Panc1 (cell line): ENCODE measurements at regions not wholly inside any gene's neighbourhood (a gene's known extent, or its start where the extent isn't known, plus 50 kb on each side); places are given as distances from the start of the nearest gene placed in this dataset.

Source experiments
- POLR2AphosphoS5 ChIP-seq: IDR thresholded peaks from 2 replicates; pipeline ENCODE4 v1.6.1; 2012; ENCODE audit warnings: mild to moderate bottlenecking, low read depth, low read length, moderate library complexity
- SIN3A ChIP-seq: IDR thresholded peaks from 2 replicates; pipeline ENCODE4 v1.6.1; 2012; ENCODE audit warnings: low read depth, mild to moderate bottlenecking, low read length, moderate library complexity, borderline replicate concordance; ENCODE audit not compliant: insufficient read depth
- TF ChIP-seq, protein P1 (sequence below): fragments of 450-650 bp; IDR thresholded peaks from 2 replicates; pipeline ENCODE4 v1.5.1; 2017; ENCODE audit warnings: mild to moderate bottlenecking
- TF ChIP-seq, protein P2 (sequence below), 2 experiments: IDR thresholded peaks; 2 replicates each; pipeline ENCODE4 v1.6.1; 2011 to 2012; ENCODE audit warnings: low read depth in 2 of 2, control low read depth in 1 of 2, low read length in 1 of 2, mild to moderate bottlenecking in 1 of 2, moderate library complexity in 1 of 2; ENCODE audit not compliant: insufficient read depth in 1 of 2

DNA sequence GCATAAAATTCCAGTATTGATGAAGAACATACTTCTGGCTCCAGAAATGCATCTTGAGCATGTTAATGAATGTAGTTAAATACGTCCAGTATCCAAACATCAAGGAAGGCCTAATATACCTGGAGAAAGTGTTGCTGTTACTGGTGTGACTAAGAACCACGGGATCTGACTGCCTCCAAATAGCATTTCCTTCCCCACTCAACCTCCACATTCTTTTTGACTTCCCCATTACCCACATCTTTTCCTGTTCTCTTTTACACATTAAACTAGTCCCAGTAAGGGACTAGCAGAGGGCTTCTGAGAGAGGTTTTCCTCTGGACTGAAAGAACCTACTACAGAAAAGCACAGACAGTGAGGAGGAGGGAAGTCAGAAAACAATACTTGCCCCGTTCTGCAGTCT lies 482.8 kb upstream of the HTR2C start:
- TF ChIP-seq, protein P1, sequence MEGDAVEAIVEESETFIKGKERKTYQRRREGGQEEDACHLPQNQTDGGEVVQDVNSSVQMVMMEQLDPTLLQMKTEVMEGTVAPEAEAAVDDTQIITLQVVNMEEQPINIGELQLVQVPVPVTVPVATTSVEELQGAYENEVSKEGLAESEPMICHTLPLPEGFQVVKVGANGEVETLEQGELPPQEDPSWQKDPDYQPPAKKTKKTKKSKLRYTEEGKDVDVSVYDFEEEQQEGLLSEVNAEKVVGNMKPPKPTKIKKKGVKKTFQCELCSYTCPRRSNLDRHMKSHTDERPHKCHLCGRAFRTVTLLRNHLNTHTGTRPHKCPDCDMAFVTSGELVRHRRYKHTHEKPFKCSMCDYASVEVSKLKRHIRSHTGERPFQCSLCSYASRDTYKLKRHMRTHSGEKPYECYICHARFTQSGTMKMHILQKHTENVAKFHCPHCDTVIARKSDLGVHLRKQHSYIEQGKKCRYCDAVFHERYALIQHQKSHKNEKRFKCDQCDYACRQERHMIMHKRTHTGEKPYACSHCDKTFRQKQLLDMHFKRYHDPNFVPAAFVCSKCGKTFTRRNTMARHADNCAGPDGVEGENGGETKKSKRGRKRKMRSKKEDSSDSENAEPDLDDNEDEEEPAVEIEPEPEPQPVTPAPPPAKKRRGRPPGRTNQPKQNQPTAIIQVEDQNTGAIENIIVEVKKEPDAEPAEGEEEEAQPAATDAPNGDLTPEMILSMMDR, result no peak
- no peak for TF ChIP-seq POLR2AphosphoS5
- TF ChIP-seq, protein P2, sequence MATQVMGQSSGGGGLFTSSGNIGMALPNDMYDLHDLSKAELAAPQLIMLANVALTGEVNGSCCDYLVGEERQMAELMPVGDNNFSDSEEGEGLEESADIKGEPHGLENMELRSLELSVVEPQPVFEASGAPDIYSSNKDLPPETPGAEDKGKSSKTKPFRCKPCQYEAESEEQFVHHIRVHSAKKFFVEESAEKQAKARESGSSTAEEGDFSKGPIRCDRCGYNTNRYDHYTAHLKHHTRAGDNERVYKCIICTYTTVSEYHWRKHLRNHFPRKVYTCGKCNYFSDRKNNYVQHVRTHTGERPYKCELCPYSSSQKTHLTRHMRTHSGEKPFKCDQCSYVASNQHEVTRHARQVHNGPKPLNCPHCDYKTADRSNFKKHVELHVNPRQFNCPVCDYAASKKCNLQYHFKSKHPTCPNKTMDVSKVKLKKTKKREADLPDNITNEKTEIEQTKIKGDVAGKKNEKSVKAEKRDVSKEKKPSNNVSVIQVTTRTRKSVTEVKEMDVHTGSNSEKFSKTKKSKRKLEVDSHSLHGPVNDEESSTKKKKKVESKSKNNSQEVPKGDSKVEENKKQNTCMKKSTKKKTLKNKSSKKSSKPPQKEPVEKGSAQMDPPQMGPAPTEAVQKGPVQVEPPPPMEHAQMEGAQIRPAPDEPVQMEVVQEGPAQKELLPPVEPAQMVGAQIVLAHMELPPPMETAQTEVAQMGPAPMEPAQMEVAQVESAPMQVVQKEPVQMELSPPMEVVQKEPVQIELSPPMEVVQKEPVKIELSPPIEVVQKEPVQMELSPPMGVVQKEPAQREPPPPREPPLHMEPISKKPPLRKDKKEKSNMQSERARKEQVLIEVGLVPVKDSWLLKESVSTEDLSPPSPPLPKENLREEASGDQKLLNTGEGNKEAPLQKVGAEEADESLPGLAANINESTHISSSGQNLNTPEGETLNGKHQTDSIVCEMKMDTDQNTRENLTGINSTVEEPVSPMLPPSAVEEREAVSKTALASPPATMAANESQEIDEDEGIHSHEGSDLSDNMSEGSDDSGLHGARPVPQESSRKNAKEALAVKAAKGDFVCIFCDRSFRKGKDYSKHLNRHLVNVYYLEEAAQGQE (IDR thresholded peaks at IDR 0.05; ENCODE audit: insufficient read depth in 1 of 2, low read depth in 2 of 2, low read length in 1 of 2), result no peak
- TF ChIP-seq SIN3A, result no peak
